Upper lobe of left lung (tissue), 4 donors: ENCODE measurements at regions not wholly inside any gene's neighbourhood (a gene's known extent, or its start where the extent isn't known, plus 50 kb on each side); places are given as distances from the start of the nearest gene placed in this dataset.

Source experiments
- EP300 ChIP-seq, 4 donors: sonication (generic); formaldehyde crosslinking; IDR thresholded peaks; one replicate each; pipeline ENCODE4 v1.5.1; 2017; ENCODE audit warnings: antibody characterized with exemption in 4 of 4, control low read depth in 2 of 4
- POLR2A ChIP-seq, 4 donors: fragments of 450-650 bp; IDR thresholded peaks; one replicate each; pipeline ENCODE4 v1.5.1; 2016 to 2017; ENCODE audit warnings: antibody characterized with exemption in 4 of 4, mild to moderate bottlenecking in 2 of 4
- POLR2AphosphoS5 ChIP-seq, 2 donors: sonication (generic); formaldehyde crosslinking; IDR thresholded peaks; one replicate each; pipeline ENCODE4 v1.5.1; 2017; ENCODE audit warnings: antibody characterized with exemption in 2 of 2
- TF ChIP-seq, protein P1 (sequence below), 6 experiments: fragments of 450-650 bp in 4 of 6; fragments of 200-600 bp in 2 of 6; sonication (generic) in 2 of 6; IDR thresholded peaks; one replicate each; pipeline ENCODE4 v1.5.1; 2016 to 2019; ENCODE audit warnings: antibody characterized with exemption in 6 of 6

DNA sequence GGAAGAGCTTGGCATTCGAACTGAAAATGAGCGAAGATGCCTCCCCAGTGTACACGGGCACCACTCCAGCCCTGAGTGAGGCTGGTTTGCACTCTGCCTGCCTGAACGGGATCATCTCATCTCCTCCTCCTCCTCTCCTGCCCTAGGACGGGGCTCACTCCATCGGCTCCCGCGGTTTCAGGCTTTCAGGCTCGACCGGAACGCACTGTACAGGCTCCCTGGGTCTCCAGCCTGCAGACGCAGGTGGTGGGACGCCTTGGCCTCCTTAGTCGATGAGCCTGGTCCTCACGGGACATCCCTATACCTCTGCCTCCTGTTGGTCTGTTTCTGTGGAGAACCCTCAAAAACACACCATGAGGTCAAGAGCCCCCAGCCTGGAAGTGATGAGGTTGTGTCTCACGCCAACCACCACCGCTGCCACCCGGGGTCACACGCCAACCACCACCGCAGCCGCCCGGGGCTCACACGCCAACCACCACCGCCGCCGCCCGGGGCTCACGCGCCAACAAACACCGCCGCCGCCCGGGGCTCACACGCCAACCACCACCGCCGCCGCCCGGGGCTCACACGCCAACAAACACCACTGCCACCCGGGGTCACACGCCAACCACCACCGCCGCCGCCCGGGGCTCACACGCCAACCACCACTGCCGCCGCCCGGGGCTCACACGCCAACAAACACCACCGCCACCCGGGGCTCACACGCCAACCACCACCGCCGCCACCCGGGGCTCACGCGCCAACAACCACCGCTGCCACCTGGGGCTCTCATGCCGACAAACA lies 56.3 kb downstream of the FOXL3 start:
- TF ChIP-seq, protein P1, sequence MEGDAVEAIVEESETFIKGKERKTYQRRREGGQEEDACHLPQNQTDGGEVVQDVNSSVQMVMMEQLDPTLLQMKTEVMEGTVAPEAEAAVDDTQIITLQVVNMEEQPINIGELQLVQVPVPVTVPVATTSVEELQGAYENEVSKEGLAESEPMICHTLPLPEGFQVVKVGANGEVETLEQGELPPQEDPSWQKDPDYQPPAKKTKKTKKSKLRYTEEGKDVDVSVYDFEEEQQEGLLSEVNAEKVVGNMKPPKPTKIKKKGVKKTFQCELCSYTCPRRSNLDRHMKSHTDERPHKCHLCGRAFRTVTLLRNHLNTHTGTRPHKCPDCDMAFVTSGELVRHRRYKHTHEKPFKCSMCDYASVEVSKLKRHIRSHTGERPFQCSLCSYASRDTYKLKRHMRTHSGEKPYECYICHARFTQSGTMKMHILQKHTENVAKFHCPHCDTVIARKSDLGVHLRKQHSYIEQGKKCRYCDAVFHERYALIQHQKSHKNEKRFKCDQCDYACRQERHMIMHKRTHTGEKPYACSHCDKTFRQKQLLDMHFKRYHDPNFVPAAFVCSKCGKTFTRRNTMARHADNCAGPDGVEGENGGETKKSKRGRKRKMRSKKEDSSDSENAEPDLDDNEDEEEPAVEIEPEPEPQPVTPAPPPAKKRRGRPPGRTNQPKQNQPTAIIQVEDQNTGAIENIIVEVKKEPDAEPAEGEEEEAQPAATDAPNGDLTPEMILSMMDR (IDR thresholded peaks at IDR 0.05) = no peak
- TF ChIP-seq POLR2AphosphoS5 (IDR thresholded peaks at IDR 0.05) (no peak), EP300 (IDR thresholded peaks at IDR 0.05) (no peak), POLR2A (IDR thresholded peaks at IDR 0.05) (no peak)
